Fibroblast of the conjunctiva (primary cell): ENCODE measurements at regions not wholly inside any gene's neighbourhood (a gene's known extent, or its start where the extent isn't known, plus 50 kb on each side); places are given as distances from the start of the nearest gene placed in this dataset.
"Not testable (repeated sequence)": the region's sequence is repeated elsewhere in the genome, so short reads cannot be mapped to it uniquely, and the experiment has no call there.

Experiments
- DNase-seq: peaks from one replicate; pipeline ENCODE4 v3.0.0-alpha.2; 2010; ENCODE audit warnings: low read depth

DNA sequence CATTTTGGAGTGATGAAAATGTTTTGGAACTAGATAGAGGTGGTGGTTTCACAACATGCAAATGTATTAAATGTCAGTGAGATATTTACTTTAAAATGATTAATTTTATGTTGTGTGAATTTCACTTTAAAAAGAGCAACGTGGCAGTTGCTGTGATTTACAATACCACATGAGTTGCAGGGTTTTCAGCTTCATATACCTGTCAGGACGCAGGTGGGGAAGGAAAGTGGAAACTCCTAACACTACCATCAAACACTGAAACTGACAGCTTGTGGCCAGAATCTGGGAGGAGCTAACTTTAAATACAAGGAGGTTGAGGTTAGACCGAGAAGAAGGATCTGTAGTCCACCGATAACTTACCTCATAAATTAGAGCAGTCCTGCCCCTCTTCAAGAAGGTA lies 168.9 kb upstream of the TMEM72 start:
- no peak for DNase-seq

DNA sequence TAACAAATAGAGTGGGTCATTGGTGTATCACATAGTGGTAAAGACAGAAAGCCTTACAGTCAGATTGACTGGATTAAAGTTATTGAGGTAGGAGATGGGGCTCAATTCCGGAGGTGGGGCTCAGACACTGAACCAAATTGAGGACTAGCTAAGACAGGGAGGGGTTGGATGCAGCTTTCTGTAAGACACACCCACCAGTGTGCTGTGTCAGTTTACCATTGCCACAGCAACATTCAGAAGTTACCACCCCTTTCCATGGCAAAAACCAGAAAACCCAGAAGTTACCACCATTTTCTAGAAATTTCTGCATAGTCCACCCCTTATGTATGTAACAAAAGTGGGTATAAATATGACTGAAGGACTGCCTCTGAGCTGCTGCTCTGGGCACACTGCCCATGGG lies 167.6 kb upstream of the TMEM72 start:
- no peak for DNase-seq

DNA sequence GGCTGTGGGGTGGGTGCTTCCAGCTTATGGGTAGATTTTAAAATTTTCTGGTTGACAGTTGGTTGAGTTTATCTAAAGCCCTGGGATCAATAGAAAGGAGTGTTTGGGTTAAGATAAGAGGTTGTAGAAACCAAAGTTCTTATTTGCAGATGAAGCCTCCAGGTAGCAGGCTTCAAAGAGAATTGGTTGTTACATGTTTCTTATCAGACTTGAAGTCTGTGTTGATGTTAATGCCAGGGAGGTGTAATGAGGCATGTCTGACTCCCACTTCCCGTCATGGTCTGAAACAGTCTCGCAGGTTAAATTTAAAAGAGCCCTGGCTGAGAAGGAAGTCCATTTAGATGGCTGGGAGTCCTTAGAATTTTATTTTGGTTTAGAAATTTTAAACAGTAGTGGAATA lies 165.2 kb upstream of the TMEM72 start:
- DNase-seq, result no peak

DNA sequence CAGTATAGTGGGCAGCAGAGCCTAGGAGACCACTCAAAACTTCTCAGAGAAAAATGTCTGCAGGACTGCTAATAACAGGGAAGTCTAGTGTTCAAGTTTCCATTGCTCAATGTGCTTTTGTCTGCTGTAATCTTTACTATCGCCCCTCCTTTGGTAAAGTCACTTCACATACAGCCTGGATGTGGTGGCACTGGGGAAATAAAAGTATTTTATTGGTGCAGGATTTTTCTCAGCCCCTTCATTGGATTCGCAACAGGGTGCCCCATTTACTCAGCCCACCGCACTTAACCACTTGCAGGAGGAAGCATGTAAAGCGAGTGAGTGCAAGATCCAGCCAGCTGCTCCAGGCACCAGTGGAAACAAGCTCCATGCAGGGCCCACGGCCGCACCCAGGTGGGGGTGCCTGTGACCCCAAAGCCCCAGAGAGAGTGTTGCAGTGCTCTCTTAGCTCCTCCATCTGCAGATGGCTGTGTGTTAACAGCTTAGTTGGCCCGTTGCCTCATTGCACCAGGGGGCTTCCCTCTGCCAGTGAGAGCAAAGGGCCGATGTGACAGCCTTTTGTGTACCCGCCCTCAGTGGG lies 163.5 kb upstream of the TMEM72 start:
- no peak for DNase-seq

DNA sequence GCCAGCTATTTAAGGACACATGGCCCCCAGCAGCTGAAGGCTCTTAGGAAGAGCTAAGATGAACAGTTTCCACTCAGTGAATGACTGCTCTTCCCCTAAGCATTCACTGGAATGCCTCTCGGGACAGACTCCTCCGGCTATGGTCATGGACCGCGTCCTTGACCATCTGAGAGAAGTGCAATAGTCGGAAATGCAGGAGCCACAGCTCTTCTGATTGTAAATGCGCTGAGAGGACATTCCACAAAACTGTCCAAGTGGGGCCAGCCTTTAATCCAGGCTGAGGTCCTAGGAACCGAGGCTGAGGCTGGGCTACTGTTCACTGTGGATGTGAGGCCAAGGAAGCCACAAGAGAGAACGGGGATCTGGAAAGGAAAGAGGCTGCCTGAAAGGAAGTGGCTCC lies 162.0 kb upstream of the TMEM72 start:
- no peak for DNase-seq

DNA sequence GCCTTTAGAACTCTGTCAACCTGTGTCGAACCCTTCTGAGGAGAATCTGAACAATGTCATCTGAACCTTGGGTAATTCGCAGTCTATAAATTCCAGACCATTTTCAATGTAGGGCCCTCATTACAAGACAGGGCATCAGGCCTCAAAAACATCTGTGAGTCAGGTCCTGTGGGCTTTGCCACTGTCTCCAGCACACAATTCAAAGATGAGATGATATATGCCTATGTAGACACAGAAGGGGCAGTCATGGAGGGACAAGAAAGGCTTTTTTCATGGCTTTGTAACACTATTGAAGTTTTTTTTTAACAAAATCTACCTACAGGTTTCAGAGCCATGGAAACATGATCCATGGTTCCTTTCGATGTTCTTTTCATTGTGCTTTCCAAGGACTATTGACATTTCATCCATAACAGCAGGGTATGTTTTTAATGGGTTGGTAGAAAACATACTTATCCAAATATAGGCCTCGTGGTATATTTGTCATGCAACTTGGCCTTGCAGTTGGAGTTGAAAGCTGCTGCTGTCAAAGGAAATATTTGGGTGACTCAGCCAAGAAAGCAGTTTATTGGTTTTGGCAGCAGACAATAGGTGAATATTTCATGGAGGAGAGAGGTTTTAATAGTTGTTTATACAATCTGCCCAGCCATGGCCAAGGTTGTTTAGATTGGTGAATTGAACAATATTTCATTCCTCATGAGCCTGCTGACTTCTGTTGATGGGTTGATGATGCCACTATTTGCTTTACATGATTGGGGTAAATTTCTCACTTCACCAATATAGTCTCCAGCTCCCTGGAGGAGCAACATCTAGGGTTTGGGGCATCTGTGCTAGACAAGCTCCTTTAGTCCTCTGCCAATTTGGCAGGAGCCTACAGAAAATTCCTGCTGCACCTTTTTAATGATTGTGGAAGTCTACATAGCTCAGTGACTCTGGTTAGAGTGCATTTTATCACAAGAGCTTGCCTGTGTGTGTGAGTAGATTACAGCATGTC lies 158.4 kb upstream of the TMEM72 start:
- DNase-seq, result peak; percentile 41

DNA sequence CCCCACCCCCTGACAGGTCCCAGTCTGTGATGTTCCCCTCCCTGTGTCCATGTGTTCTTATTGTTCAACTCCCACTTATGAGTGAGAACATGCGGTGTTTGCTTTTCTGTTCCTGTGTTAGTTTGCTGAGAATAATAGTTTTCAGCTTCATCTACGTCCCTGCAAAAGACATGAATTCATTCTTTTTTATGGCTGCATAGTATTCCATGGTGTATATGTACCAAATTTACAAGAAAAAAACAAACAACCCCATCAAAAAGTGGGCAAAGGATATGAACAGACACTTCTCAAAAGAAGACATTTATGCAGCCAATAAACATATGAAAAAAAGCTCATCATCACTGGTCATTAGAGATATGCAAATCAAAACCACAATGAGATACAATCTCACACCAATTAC lies 156.8 kb upstream of the TMEM72 start:
- DNase-seq, result not testable (repeated sequence)

DNA sequence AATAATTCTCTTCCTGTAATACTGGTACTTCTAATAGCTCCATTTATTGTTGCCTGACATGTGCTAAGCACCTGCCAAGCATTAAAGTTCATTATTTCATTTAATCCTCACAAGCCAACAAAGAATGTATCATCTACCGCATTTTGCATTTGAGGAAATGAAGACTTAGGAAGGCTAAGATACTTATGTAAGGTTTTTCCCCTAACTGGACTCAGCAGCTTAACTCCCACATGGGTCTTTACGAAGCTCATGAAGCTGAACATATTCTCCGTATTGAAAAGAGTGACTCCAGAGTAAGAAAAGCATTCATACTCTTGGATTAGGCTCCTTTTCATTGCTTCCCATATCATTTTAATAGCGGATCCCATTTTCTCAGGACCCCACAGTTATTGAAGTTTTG lies 155.7 kb upstream of the TMEM72 start:
- no peak for DNase-seq

DNA sequence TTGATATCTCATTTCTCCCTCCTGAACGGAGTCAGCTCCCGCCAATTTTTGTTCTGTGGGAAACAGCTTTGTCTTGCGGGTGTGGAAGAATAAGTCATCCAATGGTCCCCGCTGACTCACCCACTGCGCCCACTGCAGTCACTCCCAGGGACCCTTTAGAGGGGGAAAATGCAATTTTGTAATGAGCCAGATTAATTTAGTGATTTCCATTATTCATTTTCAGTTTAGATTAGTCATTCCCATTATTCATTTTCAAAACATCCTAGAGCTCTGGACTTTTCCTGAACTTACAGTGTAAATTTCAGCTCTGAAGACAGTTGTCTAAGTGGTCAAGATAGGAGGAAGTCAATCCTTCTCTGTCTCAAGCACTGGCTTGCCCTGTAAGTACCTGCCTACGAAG lies 154.9 kb upstream of the TMEM72 start:
- DNase-seq, result no peak

DNA sequence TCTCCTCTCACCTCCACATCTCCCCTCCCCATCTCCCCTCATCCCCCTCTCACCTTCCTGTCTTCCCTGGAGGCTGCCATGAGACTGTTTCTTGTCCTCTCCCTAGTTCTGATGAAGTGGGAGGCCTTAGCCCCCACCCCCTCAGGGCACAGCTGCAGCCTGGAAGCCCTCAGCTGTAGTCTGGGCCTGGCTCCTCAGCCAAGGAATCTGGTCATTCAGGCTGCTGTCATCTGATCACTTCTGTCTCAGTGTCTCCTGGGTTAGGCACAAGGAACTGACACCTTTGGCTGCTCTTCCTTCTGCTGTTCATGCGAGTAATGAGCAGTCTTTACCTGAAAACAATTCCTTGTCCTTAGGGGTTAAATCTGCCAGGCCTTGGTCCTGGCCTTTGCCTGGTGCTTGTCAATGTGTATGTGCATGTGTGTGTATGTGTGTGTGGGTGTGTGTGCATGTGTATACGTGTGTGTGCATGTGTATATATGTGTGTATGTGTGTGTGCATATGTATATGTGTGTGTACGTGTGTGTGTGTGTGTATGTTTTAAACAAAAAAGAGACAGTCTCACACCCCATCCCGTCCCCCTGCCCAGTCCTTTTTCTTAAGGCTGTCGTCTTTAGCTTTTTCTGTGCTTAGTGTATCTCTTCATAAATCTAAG lies 153.5 kb upstream of the TMEM72 start:
- no peak for DNase-seq

DNA sequence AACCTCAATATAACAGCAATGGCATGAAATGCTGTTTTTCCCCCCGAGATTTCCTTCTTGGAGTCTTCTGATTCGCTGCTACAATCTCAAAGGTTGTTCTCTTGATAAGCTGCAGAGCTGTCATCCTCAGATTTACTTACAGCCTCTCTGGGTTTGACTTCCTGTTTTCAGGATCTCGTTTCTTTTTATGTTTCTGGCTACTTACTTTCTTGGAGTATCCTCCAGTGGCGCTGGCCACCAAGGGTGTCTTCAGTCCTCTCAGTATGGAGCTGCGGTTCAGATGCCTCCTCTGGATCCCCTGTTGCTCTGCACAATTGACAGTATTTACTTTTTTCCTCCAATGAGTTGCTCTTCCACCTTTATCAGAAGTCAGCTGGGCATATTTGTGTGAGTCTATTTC lies 152.0 kb upstream of the TMEM72 start:
- DNase-seq, result no peak

DNA sequence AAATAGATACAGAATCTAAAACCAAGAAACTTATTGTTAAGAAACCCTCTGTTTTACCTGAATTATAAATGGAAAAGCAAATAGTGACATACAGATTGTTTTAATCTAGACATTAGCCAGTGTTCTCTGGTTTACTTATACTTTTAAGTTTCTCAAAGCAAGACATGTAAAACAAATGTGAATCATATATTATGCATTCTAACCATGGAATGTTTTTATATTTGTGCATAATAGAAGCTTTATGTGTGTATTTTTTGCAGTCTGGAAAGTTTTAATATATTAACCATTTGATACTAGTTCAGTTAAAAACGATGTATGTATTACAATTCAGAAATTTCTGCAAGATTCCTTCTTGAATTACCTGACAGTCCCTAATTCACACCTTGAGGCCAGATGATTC lies 150.6 kb upstream of the TMEM72 start:
- no peak for DNase-seq

DNA sequence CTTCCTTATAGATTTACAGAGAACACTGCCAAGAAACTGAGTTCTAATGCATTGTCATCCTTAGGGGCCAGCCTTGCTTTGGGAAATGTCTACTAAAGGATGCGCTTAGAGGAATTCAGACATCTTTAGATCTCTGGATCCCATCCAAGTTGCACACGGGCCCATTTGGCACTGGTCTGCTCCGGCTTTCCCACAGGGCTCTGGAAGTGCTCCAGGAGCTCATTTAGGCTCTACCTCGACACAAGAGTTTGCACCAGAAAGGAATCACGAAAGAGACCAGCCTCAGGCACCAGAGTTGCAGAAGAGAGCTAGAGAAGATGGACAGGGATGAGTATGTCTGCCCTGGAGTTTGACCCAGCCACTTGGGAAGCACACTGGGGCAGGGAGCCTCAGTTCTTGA lies 150.1 kb upstream of the TMEM72 start:
- no peak for DNase-seq

DNA sequence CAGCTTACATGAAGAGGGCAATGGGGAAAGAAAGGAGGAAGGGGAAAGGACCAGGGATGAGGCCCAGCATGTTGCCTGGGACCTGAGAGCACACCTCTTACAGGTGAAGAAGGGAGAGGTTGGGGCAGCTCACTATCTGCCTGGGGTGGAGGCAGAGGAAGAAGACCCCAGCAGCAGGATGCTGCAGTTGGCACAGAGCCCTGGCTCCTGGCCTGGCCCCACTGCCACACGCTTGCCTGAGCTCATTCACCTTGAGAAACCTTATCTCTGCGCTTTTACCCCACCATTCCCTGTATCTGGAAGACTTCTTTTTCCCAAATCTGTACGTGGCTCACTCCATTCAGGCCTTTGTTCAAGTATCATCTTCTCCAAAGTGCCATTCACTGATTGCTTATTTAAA lies 147.8 kb upstream of the TMEM72 start:
- no peak for DNase-seq

DNA sequence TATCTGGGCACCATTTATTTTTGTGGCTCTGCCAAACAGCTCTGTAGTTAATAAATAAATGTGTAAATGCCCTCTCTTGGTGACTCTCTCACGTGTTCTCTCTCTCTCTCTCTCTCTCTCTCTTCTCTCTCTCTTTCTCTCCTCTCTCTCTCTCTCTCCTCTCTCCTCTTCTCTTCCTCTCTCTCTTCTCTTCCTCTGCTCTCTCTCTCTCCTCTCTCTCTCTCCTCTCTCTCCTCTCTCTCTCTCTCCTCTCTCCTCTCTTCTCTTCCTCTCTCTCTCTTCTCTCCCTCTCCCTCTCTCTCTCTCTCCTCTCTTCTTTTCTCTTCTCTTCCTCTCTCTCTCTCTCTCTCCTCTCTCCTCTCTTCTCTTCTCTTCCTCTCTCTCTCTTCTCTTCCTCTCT lies 145.8 kb upstream of the TMEM72 start:
- DNase-seq, result no peak

DNA sequence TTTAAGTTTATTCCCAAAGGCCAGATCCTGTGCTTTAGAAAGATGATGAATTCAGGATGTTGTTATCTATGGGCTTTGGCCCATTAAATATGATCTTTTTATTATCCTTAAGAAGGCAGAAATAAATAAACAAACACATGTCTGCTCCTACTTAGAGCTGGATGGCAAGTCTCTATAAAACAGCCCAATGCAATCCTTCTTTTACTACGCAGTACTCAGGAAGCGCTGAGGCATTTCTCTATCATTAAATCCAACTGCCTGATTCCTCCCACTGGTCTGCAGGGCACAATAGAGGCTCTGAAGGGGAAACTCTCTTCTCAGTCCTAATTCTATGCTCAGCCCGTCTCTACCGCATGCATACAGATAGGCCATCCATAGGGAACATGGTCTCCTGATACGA lies 144.5 kb upstream of the TMEM72 start:
- DNase-seq, result no peak

DNA sequence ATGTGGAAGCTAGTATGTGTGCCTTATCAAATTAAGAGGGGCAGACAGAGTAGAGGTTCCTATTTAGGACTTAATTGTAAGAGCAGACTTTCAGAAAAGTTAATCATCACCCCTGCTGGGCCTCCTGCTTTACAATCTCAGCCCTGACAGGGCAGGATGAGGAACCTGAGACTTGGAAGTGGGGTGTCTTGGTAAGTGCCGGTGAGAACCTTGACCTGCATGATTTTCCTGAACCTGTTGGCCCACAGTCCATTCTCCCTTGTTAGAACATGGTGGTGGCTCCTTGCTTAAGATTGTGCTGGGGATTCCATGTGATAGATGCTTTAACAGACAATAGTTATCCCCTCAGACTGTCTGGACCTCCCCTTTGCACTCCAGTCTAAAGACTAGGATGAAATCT lies 141.7 kb upstream of the TMEM72 start:
- DNase-seq, result no peak

DNA sequence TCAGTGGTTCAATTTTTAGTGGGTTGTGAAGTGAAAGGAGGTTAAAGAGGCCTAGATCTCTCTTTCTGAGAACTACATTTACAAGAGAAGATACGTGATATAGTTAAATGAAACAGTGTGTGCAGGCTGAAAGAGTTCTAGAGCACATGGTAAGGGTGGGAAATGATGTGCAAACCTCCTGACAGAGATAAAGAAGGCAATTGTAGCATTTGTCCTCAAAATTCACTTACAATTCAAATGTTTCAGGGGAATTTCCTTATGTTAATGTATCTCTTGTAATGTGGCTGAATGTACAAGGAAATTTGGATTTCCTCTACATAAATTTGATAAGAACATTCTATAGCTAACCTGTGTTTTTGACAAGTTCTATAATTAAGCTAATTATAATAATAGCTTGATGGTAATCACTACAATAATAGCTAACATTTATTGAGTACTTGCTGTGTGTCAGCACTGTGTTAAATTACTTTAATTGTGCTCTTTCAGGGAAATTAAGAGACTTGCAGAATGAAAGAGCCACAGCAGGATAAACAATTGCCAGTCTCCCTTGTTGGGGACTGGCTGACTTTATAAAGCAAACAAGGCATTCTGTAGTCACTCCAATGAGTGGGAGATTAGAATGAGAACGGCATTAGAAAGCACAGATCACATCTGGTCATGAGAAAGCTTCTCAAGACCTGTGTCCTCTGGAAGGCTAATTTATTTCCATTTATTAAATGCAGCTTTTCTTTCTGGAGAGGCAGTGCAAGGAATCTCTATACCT lies 139.7 kb upstream of the TMEM72 start:
- no peak for DNase-seq

DNA sequence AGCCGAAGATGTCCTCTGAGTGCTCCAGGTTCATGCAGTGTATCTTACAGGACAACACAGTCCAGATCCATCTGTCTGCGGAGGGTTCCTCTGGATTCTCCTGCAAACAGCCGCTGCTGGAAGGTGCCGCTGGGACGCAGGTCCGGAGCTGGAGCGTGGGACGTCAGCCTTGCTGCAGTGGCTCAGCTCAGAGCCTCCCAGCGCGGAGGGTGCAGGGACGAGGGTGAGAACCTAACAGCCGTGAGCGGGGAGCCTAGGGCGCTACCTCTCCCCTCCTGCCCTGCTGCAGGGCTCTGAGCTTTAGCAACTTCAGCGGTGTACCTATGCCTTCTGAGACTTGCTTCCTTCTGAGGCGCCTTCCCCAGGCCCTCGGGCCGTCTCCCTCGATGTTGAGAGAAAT lies 137.6 kb upstream of the TMEM72 start:
- no peak for DNase-seq

DNA sequence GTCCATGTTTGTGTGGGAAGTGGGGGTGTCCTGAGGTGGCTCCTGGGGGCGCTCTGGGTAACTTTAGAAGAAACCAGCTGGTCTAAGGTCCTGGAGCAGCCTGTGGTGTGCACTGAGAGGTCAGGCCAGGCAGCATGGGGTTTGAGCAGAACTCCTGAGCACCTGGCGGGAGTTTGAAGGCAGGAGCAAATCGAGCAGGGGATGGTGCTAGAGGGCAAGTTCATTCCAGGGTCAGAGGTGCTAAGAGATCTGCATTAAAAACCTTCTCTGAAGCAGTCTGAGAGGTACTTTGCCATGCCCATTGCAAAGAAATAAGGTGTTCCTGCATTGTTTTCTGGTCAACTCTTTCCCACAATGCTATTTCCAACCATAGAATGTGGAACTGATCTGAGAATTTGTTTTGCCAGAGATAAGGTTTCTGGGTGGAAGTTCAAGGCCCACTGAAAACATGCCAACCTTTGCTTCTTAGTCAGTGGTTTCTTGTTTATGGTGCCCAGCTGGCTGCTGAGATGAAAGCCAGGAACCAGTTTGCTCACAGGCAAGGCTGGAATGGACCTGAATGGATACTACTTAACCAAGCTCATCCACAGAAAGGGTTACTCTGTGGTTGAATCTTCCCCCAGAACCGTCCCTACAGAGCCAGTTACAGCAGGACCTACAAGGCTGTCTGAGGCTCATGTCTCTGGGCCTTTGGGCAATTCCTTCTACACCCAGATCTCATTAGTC lies 136.3 kb upstream of the TMEM72 start:
- no peak for DNase-seq

DNA sequence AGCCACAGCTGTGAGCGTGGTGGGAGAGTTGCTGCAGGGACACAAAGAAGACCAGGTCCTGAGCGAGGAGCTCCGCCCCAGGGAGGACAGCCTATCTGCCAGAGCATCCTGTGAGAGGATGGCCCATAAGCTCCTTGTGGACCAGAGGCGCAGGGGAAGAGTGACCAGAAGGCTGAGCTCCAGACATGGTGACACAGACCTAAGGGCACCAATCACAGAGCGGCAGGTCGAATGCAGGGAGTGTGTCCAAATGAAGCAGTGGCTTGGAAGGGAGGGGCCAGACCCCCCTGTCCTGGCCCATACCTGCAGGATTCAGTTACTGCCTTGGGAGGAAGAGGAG lies 135.8 kb upstream of the TMEM72 start:
- DNase-seq, result no peak

DNA sequence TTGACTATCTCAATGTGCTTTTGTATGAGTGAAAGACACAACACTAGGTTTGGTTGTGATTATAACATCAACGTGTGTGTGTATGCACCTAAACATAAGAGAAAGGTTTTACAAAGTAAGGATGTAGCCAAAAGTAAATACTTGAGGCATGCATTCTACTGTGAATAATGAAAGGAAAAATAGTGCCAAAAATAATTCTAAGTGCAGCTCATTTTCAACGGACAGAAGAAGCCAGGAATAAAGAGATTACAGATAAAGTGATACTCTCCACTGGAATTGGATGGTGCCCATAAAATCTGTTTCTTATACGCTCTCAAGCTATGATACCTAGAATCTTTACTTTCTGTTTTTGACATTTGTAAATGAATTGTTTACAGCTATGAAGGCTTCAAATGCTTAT lies 135.0 kb upstream of the TMEM72 start:
- no peak for DNase-seq
